GM18909 (cell line): ENCODE measurements at regions not wholly inside any gene's neighbourhood (a gene's known extent, or its start where the extent isn't known, plus 50 kb on each side); places are given as distances from the start of the nearest gene placed in this dataset.

Experiments used
- ATAC-seq: cut with Tn5 transposase; IDR thresholded peaks from one replicate; pipeline ENCODE4 v1.9.1; 2021; ENCODE audit warnings: mild to moderate bottlenecking; ENCODE audit not compliant: unreplicated experiment, poor library complexity

GRCh38 chr4:181529537-181529936, 713.7 kb upstream of the TENM3 start:
- no peak for ATAC-seq

- no peak for ATAC-seq
Measured at GRCh38 chr4:181536196-181536746, 706.9 kb upstream of the TENM3 start.

- ATAC-seq = no peak
Measured at GRCh38 chr4:181536811-181537434, 706.3 kb upstream of the TENM3 start.

- ATAC-seq = no peak
Measured at GRCh38 chr4:181538431-181538830, 704.8 kb upstream of the TENM3 start.

- ATAC-seq = no peak
Measured at GRCh38 chr4:181541396-181541795, 701.8 kb upstream of the TENM3 start.

- no peak for ATAC-seq
Measured at GRCh38 chr4:181548873-181549575, 694.2 kb upstream of the TENM3 start.

GRCh38 chr4:181549576-181550188, 693.5 kb upstream of the TENM3 start:
- no peak for ATAC-seq

- no peak for ATAC-seq
Measured at GRCh38 chr4:181550381-181550780, 692.8 kb upstream of the TENM3 start.

GRCh38 chr4:181559637-181560036, 683.6 kb upstream of the TENM3 start:
- no peak for ATAC-seq

- ATAC-seq = no peak
Measured at GRCh38 chr4:181562399-181562798, 680.8 kb upstream of the TENM3 start.

- ATAC-seq = no peak
Measured at GRCh38 chr4:181564625-181565024, 678.6 kb upstream of the TENM3 start.

- ATAC-seq = no peak
Measured at GRCh38 chr4:181566490-181566889, 676.7 kb upstream of the TENM3 start.

- ATAC-seq = peak; percentile 71
Measured at GRCh38 chr4:181569553-181569952, 673.6 kb upstream of the TENM3 start.

- ATAC-seq = no peak
Measured at GRCh38 chr4:181578911-181579310, 664.3 kb upstream of the TENM3 start.

- no peak for ATAC-seq
Measured at GRCh38 chr4:181579486-181579885, 663.7 kb upstream of the TENM3 start.

GRCh38 chr4:181581983-181582382, 661.2 kb upstream of the TENM3 start:
- ATAC-seq = no peak

- ATAC-seq = no peak
Measured at GRCh38 chr4:181582595-181582994, 660.6 kb upstream of the TENM3 start.

GRCh38 chr4:181588733-181589302, 654.4 kb upstream of the TENM3 start:
- ATAC-seq = no peak

GRCh38 chr4:181592221-181592745, 650.9 kb upstream of the TENM3 start:
- ATAC-seq = no peak

- ATAC-seq = no peak
Measured at GRCh38 chr4:181593703-181594102, 649.5 kb upstream of the TENM3 start.

GRCh38 chr4:181594188-181594587, 649.0 kb upstream of the TENM3 start:
- no peak for ATAC-seq
